HG03280 (cell line): ENCODE measurements at regions not wholly inside any gene's neighbourhood (a gene's known extent, or its start where the extent isn't known, plus 50 kb on each side); places are given as distances from the start of the nearest gene placed in this dataset.

Experiments used
- ATAC-seq: cut with Tn5 transposase; IDR thresholded peaks from one replicate; pipeline ENCODE4 v1.9.1; 2021; ENCODE audit warnings: mild to moderate bottlenecking, moderate library complexity; ENCODE audit not compliant: unreplicated experiment

DNA sequence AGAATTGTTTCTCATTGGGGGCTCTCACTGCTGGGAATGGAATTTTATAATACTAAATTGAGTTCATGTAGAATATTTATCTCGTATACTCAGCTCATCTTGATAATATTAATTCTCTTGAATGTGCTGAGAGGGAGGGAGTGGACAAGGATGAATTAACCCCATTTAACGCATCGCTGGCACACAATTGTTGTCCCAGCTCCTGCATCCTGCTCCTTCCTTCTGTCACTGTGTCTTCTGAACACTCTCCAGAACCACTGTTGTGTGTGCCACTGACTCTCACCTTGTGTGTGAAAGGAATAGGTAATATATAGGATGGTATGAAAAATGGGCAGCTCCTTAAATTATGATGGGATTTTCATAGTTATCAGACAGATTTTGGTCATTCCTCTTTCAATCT, 267.3 kb downstream of the MTRR start:
- ATAC-seq = no peak

DNA sequence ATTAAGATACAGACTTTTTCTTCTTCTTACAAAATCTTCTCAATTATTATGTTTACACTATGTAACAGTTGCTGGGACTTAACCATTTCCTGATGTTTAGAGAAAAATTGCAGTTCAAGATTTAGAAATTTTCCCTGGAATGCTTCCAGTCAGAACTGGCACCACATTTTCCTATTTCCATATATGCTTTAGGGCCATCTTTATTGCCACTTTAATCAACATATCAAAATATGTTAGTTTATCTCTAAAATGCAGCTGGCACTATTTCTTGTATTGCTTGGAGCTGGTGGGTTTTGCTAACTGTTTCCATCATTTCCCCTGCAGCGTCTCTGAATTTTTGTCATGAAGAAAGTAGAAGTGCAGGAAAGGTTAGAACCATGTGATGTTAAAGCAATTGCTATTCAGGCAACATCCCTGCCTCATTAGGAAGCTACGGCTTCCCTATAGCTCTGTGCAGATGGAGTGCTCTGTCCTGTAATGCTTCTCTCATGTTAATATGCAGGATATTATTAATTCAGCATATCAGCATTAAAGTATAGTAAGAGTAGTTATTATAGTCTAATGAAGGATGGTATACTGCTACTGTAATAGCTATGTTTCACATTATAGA, 269.1 kb downstream of the MTRR start:
- ATAC-seq = no peak

GRCh38 chr5:8138884-8139283, 269.9 kb downstream of the MTRR start:
- ATAC-seq = no peak

- no peak for ATAC-seq
Measured at GRCh38 chr5:8150791-8151190, 281.8 kb downstream of the MTRR start.

- ATAC-seq = no peak
Measured at GRCh38 chr5:8156706-8157105, 287.8 kb downstream of the MTRR start.

DNA sequence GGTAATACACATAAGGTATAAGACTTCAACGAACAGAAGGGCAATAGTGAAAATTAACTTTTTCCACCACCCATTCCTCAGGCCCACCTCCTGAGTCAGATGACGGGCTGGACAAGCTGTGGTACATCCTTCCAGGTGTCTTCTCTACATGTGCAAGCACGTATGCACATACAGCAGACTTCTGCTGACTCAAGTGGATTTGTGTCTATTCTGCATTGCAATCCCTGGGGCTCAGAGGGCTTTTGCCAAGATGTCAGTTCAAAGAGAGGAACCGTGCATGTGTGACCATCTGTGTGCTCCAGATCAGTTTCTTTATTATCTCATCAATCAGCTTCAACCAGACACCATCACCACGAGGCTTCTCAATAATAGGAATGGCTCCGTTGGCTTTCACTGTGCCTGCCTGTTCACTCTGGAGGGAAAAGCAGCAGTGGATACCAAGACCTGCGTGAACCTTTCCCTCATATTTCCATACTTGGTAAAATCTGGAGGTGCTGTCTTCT, 288.4 kb downstream of the MTRR start:
- ATAC-seq = no peak

DNA sequence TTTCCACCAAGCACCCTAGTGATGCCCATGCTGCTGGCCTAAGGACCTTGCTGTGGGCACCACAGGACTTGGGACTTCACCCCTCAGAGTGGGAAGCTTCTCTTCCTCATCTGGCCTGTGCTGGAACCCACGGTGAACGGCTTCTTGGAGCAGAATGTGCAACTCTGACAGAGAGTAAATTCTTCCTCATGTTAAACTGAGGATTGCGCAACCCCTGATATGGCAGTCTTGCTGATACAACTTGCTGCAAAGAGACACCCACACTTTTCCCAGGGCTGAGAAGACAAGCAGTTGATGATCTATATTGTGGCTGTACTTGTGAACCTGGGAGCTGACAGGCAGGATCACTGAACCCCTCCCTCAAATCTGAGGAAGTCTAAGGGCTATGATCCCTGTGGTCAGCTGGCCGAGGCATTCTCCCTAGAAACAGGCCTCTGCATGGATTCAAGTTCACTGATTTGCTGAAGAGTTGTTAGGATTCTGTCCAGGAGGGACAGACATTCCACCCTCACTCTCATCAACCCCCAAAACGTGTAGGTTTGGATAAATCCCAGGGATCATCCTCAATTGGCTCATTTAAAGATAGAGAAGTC, 307.2 kb downstream of the MTRR start:
- no peak for ATAC-seq

DNA sequence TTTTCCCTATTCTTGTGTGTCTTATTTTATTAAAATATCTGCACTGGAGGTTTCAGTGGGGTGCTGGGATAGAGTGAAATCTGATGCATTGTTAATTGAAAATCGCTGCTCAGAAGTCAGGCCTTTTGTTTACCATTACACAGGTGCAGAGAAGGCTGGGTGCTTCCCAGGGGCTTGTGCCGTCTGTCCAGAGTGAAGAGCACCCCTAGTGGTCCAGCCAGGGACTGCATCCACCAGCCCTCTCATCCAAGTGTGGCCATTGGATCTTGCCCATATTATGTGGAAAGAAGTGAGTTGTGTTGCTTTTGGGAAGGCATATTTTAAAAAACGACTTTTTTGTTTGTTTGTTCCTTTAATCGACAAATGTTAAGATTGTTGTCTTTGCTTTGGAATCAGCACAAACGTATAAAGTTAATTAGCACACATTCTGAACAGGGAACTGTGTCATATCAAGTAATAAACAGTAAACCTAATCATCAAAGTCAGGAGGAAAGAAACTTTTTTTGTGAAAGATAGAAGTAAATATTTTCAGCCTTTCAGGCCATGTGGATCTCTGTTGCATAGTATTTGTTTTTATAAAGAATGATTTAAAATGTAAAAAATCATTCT, 315.6 kb downstream of the MTRR start:
- peak; percentile 87 for ATAC-seq

GRCh38 chr5:8185852-8186251, 316.9 kb downstream of the MTRR start:
- ATAC-seq = no peak

DNA sequence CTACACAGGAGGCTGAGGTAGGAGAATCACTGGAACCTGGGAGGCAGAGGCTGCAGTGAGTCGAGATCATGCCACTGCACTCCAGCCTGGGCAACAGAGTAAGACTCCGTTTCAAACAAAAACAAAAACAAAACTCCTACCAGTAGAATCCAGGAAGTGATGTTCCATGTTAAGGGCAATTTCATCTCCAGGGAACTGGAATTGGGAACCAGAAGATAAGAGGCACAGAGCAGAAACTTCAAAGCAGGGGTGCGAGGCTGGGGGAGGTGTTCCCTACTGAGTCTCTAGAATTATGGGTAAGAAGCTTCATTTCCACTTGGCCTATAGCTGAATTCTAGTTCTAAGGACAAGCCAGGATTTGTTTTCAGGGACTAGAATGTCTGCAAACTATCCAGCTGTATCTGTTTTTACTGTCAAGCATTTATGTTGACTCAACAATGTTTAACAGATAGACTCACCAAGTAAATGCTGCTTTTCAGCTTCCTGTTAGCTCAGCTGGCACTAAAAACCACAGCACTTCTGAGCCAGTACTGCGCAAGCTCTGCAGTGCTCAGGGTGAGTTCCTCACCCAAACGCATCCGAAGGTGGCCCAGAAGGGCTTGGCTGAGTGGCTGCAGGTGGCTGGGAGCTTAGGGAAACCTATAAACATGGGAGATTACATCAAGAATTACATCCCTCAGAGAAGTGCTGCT, 320.1 kb downstream of the MTRR start:
- ATAC-seq = no peak

- no peak for ATAC-seq
Measured at GRCh38 chr5:8192840-8193239, 323.9 kb downstream of the MTRR start.

GRCh38 chr5:8196061-8196460, 327.1 kb downstream of the MTRR start:
- ATAC-seq = no peak

DNA sequence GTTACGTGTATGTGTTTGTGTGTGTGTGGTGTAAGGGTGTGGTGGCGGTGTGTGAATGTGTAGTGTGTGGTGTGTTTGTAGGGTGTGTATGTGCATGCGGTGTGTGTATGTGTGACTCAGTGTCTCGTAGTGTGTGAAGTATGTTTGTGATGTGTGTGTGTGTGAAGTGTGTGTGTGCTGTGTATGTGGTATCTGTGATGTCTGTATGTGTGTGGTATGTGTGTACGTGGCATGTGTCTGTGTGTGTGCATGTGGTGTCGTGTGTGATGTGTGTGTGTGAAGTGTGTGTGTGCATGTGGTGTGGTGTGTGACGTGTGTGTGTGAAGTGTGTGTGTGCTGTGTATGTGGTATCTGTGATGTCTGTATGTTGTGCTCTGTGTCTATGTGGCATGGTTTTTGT, 339.4 kb downstream of the MTRR start:
- no peak for ATAC-seq

- ATAC-seq = no peak
Measured at GRCh38 chr5:8209500-8209899, 340.6 kb downstream of the MTRR start.

- ATAC-seq = no peak
Measured at GRCh38 chr5:8213701-8214240, 344.8 kb downstream of the MTRR start.

DNA sequence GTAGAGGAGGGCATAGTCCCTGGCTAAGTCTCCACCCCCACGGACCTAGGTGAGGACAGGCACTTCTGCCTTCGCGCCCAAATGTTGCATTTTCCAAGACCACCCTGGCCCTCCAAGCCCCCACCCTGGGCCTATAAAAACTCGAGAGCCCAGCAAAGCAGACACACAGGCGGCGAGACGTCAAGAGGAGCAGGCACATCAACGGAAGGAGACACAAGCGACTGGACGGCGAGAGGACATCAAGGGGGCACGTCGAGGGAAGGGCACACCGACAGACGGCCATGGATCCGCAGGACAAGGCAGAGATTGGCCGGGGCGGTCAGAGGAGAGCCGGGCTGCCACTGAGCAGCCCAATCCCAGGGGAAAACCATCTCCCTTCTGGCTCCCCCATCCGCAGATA, 348.0 kb downstream of the MTRR start:
- no peak for ATAC-seq

DNA sequence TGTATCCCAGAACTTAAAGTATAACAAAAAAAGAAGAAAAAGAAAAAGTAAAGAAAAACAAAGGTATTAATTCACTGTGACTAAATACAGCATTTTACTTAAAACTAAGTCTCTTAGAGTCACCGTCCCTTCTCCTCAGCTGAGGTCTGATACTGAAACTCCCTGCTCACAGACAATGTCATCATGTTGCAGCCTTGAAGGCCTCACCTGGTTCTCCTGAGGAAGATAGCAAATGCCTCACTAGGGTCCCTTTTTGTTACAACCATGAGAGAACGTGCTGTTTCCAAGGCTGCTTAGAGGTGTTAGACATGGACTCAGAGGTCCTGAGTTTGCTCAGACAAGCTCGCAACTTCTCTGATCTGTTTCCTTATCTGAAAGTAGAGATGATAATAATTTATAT, 357.2 kb downstream of the MTRR start:
- no peak for ATAC-seq

DNA sequence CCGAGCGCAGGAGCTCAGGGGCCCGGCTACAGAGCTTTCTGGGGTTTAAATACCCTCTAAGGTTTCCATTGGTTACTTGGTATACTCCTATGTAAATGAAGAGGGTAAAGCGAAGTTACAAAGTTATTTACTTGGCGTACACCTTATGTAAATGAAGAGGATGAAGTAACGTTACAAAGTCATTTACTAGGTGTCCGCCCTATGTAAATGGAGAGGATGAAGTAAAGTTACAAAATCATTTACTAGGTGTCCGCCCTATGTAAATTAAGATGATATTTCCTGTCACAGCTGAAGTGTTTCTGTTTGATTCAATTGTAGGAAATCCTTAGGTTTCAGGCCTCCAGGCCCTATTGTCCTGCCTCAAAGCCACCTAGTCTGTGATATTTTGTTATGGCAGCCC, 358.2 kb downstream of the MTRR start:
- ATAC-seq = no peak

DNA sequence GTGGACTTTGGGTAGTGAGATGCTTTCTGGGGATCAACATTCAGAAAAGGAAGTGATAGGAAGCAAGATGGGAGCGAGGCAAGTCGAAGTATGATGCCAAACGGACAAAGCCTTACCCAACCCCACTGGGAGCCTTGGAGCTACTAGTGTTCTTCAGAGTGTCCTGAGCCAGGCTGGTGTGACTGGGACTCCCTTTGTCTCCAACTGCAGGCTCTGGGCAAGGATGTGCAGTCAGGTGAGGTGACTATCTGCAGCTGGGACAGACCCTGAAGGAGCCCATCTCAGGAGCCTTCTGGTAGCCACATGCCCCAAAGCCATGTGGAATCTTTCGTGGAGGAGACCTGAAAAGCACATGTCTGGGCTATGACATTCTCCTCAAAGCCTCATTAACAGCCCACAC, 360.6 kb downstream of the MTRR start:
- no peak for ATAC-seq

DNA sequence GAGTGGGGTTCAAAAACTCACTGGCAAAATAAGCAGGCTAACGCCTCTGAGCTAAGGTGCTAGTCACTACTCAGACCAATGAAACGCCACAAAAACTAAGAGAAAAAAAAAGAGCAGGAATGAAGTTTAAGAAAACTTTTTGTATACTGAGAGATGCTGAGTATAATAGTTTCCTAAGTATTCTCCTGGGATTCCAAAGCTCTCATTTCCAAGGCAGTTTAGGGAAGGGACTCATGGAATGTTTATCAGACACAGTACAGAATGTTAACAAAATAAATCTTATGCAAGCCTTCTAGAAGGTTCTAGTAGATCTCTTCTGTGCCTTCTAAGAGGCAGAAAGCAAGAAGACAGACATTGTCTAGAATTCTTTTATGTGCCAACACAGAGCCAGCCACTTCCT, 361.9 kb downstream of the MTRR start:
- no peak for ATAC-seq

- no peak for ATAC-seq
Measured at GRCh38 chr5:8233479-8233878, 364.5 kb downstream of the MTRR start.
